Type B pancreatic cell (in vitro differentiated cells): ENCODE measurements at regions not wholly inside any gene's neighbourhood (a gene's known extent, or its start where the extent isn't known, plus 50 kb on each side); places are given as distances from the start of the nearest gene placed in this dataset.

Source experiments
- DNase-seq: peaks from one replicate; pipeline ENCODE4 v3.0.0; 2021; ENCODE audit warnings: mixed read lengths; ENCODE audit not compliant: unreplicated experiment; ENCODE audit errors: extremely low spot score
- H3K27ac Mint-ChIP-seq: 2 replicates; pipeline ENCODE4 v1.8.0; 2021; ENCODE audit warnings: mild to moderate bottlenecking, mixed read lengths
- H3K27me3 Mint-ChIP-seq: 2 replicates; pipeline ENCODE4 v1.8.0; 2021; ENCODE audit warnings: mixed read lengths
- H3K36me3 Mint-ChIP-seq: 2 replicates; pipeline ENCODE4 v1.8.0; 2021; ENCODE audit warnings: mixed read lengths
- H3K4me1 Mint-ChIP-seq: one replicate; pipeline ENCODE4 v1.8.0; 2021; ENCODE audit warnings: mixed read lengths; ENCODE audit not compliant: unreplicated experiment
- H3K4me3 Mint-ChIP-seq: 2 replicates; pipeline ENCODE4 v1.8.0; 2021; ENCODE audit warnings: mild to moderate bottlenecking, mixed read lengths
- H3K9me3 Mint-ChIP-seq: 2 replicates; pipeline ENCODE4 v1.8.0; 2021; ENCODE audit warnings: mixed read lengths
- TF ChIP-seq, protein P1 (sequence below): fragments of 200-600 bp; sonication (generic); conservative IDR thresholded peaks from 2 replicates; pipeline ENCODE4 v1.5.0; 2021; ENCODE audit warnings: antibody characterized with exemption, mild to moderate bottlenecking

- Mint-ChIP-seq H3K27ac (no peak overlapping the region), H3K27me3 (no peaks in the 10 kb centered on the region), H3K4me3 (no peak overlapping the region), H3K4me1 (peaks cover 24% of the 10 kb centered on the region), H3K36me3 (peaks cover 4% of the 10 kb centered on the region), H3K9me3 (peaks cover 8% of the 10 kb centered on the region)
- no peak for DNase-seq
- TF ChIP-seq, protein P1, sequence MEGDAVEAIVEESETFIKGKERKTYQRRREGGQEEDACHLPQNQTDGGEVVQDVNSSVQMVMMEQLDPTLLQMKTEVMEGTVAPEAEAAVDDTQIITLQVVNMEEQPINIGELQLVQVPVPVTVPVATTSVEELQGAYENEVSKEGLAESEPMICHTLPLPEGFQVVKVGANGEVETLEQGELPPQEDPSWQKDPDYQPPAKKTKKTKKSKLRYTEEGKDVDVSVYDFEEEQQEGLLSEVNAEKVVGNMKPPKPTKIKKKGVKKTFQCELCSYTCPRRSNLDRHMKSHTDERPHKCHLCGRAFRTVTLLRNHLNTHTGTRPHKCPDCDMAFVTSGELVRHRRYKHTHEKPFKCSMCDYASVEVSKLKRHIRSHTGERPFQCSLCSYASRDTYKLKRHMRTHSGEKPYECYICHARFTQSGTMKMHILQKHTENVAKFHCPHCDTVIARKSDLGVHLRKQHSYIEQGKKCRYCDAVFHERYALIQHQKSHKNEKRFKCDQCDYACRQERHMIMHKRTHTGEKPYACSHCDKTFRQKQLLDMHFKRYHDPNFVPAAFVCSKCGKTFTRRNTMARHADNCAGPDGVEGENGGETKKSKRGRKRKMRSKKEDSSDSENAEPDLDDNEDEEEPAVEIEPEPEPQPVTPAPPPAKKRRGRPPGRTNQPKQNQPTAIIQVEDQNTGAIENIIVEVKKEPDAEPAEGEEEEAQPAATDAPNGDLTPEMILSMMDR = no peak
These were observed 422.7 kb upstream of the GRAMD2B start for GRCh38 chr5:126000507-126000906.

GRCh38 chr5:126002222-126002897, 420.8 kb upstream of the GRAMD2B start:
- TF ChIP-seq, protein P1 = no peak
- H3K9me3 Mint-ChIP-seq = peaks cover 8% of the 10 kb centered on the region
- H3K36me3 Mint-ChIP-seq = no peaks in the 10 kb centered on the region
- DNase-seq = no peak
- no peak overlapping the region for H3K4me3 Mint-ChIP-seq
- H3K27ac Mint-ChIP-seq = no peak overlapping the region
- H3K4me1 Mint-ChIP-seq = peaks cover 24% of the 10 kb centered on the region
- no peaks in the 10 kb centered on the region for H3K27me3 Mint-ChIP-seq

DNA sequence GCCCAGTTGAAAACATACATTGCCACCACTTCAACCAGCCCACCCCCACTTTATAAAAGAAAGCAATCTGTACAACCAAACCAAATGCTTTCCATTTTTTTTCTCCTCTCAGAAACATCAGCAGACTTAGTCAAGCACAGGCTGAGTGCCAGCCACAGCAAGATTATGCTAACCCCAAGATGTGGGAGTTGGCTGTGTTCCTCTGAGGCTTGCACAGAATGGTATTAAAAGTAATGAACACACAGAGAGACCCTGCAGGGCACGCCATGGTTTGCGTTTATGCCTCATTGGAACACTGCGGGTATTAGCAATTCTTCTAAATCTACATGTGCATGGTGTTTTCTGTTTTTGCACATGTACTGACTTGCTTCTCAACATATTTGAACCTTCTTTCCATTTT, 419.9 kb upstream of the GRAMD2B start:
- H3K4me1 Mint-ChIP-seq = peaks cover 24% of the 10 kb centered on the region
- DNase-seq = no peak
- H3K4me3 Mint-ChIP-seq = peak overlapping the region; percentile 40
- TF ChIP-seq, protein P1 = no peak
- H3K9me3 Mint-ChIP-seq = peaks cover 4% of the 10 kb centered on the region
- no peak overlapping the region for H3K27ac Mint-ChIP-seq
- no peaks in the 10 kb centered on the region for H3K27me3 Mint-ChIP-seq
- no peaks in the 10 kb centered on the region for H3K36me3 Mint-ChIP-seq

DNA sequence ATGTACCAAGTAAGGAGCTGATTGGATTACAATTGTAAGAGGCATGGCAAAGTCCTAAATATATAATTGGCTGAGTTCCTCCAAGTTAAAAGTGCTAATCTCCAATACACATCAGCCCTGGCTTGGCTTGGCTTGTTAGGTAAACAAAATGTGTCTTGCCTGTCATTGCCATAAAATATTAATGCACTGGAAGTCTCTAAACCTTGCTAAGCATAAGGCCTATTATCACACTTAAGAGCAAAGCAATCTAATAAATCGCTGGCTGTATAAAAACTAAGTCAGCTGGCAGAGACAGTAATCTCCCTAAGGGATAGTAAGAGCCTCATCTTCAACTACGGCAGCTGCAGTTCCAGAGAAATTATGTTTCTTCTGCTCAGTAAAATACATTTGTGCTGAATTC, 418.6 kb upstream of the GRAMD2B start:
- no peak for DNase-seq
- no peak overlapping the region for H3K4me3 Mint-ChIP-seq
- TF ChIP-seq, protein P1 = no peak
- H3K27me3 Mint-ChIP-seq = no peaks in the 10 kb centered on the region
- H3K4me1 Mint-ChIP-seq = peaks cover 24% of the 10 kb centered on the region
- H3K36me3 Mint-ChIP-seq = no peaks in the 10 kb centered on the region
- no peak overlapping the region for H3K27ac Mint-ChIP-seq
- no peaks in the 10 kb centered on the region for H3K9me3 Mint-ChIP-seq

GRCh38 chr5:126007841-126008240, 415.4 kb upstream of the GRAMD2B start:
- no peak for DNase-seq
- H3K27me3 Mint-ChIP-seq = no peaks in the 10 kb centered on the region
- H3K4me1 Mint-ChIP-seq = peaks cover 9% of the 10 kb centered on the region
- no peaks in the 10 kb centered on the region for H3K36me3 Mint-ChIP-seq
- no peak overlapping the region for H3K27ac Mint-ChIP-seq
- no peak overlapping the region for H3K4me3 Mint-ChIP-seq
- no peaks in the 10 kb centered on the region for H3K9me3 Mint-ChIP-seq
- TF ChIP-seq, protein P1 = no peak
